Spleen (tissue), 7 donors: ENCODE measurements at regions not wholly inside any gene's neighbourhood (a gene's known extent, or its start where the extent isn't known, plus 50 kb on each side); places are given as distances from the start of the nearest gene placed in this dataset.

Experiments
- POLR2A ChIP-seq, 3 donors: fragments of 450-650 bp; IDR thresholded peaks; one replicate each; pipeline ENCODE4 v1.5.1; 2017; ENCODE audit warnings: antibody characterized with exemption in 3 of 3, mild to moderate bottlenecking in 1 of 3
- POLR2AphosphoS5 ChIP-seq, 3 donors: sonication (generic); formaldehyde crosslinking; IDR thresholded peaks; one replicate each; pipeline ENCODE4 v1.5.1; 2017; ENCODE audit warnings: antibody characterized with exemption in 3 of 3
- TF ChIP-seq, protein P1 (sequence below), 11 experiments: fragments of 200-600 bp in 7 of 11; fragments of 450-650 bp in 4 of 11; sonication (generic) in 4 of 11; IDR thresholded peaks in 8 of 11; conservative IDR thresholded peaks in 3 of 11; 1 replicate in 7 of 11; 2 replicates in 4 of 11; pipeline versions ENCODE4 v1.4.0 to v1.8.0; 2016 to 2021; ENCODE audit warnings: antibody characterized with exemption in 11 of 11, inconsistent platforms in 4 of 11, mild to moderate bottlenecking in 1 of 11
- donor health status: DM: no; HTN: no; CAD: no; lungs with moderate emphysema.
- donor health status: DM: no; HTN: no; CAD: no.
- donor health status: DM: no; HTN: no; CAD: no.

DNA sequence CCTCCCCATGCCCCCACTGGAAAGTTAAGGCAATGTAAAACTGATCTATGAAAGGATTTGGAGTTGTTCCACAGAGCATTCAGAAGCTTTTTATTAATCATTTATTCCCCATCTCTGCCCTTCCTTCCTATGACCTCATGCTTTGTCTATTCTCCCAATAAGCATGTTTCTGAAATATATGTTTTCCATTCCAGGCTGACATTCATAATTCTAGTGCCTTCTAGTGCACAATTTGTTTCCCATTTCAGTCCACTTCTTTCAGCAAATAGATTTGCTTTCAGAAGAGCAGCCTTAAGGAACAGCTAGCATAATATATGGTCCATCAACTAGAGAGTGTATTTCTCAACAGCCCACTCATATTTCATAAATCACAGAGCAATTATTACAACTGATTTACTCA, 77.1 kb upstream of the ATXN3L start:
- TF ChIP-seq, protein P1, sequence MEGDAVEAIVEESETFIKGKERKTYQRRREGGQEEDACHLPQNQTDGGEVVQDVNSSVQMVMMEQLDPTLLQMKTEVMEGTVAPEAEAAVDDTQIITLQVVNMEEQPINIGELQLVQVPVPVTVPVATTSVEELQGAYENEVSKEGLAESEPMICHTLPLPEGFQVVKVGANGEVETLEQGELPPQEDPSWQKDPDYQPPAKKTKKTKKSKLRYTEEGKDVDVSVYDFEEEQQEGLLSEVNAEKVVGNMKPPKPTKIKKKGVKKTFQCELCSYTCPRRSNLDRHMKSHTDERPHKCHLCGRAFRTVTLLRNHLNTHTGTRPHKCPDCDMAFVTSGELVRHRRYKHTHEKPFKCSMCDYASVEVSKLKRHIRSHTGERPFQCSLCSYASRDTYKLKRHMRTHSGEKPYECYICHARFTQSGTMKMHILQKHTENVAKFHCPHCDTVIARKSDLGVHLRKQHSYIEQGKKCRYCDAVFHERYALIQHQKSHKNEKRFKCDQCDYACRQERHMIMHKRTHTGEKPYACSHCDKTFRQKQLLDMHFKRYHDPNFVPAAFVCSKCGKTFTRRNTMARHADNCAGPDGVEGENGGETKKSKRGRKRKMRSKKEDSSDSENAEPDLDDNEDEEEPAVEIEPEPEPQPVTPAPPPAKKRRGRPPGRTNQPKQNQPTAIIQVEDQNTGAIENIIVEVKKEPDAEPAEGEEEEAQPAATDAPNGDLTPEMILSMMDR (IDR thresholded peaks at IDR 0.05 in 8 of 11, conservative IDR thresholded peaks at IDR 0.05 in 3 of 11), result no peak
- TF ChIP-seq POLR2AphosphoS5 (IDR thresholded peaks at IDR 0.05) (no peak), POLR2A (IDR thresholded peaks at IDR 0.05) (no peak)
